Spleen (tissue), 11 donors: ENCODE measurements at regions not wholly inside any gene's neighbourhood (a gene's known extent, or its start where the extent isn't known, plus 50 kb on each side); places are given as distances from the start of the nearest gene placed in this dataset.
"Not testable (repeated sequence)": the region's sequence is repeated elsewhere in the genome, so short reads cannot be mapped to it uniquely, and the experiment has no call there.

Experiments
- DNase-seq: peaks from one replicate; pipeline ENCODE4 v3.0.0-alpha.2; 2020
- H3K27ac ChIP-seq, 8 donors: fragments of 200-600 bp; sonication (generic) in 7 of 8; 1 replicate in 4 of 8; 2 replicates in 4 of 8; pipeline versions ENCODE4 v1.5.0 to v1.8.0; 2016 to 2021; ENCODE audit warnings: inconsistent platforms in 4 of 8, mild to moderate bottlenecking in 4 of 8, moderate library complexity in 1 of 8
- H3K27me3 ChIP-seq, 7 donors: fragments of 200-600 bp; sonication (generic) in 6 of 7; replicated peaks in 1 of 7; 1 replicate in 4 of 7; 2 replicates in 3 of 7; pipeline versions ENCODE4 v1.5.0 to v1.8.0; 2016 to 2021; ENCODE audit warnings: inconsistent platforms in 3 of 7, mild to moderate bottlenecking in 1 of 7
- H3K36me3 ChIP-seq, 6 donors: fragments of 200-600 bp; sonication (generic) in 5 of 6; 1 replicate in 4 of 6; 2 replicates in 2 of 6; pipeline versions ENCODE4 v1.5.0 to v1.8.0; 2016 to 2021; ENCODE audit warnings: inconsistent platforms in 2 of 6
- H3K4me1 ChIP-seq, 6 donors: fragments of 200-600 bp; sonication (generic) in 5 of 6; 1 replicate in 3 of 6; 2 replicates in 3 of 6; pipeline versions ENCODE4 v1.5.0 to v1.8.0; 2016 to 2021; ENCODE audit warnings: inconsistent platforms in 3 of 6
- H3K4me3 ChIP-seq, 8 donors: fragments of 200-600 bp; sonication (generic) in 7 of 8; 1 replicate in 4 of 8; 2 replicates in 4 of 8; pipeline versions ENCODE4 v1.5.0 to v1.8.0; 2016 to 2021; ENCODE audit warnings: inconsistent platforms in 4 of 8, mild to moderate bottlenecking in 4 of 8, moderate library complexity in 2 of 8
- H3K9me3 ChIP-seq, 8 donors: fragments of 200-600 bp; sonication (generic) in 7 of 8; 1 replicate in 4 of 8; 2 replicates in 4 of 8; pipeline versions ENCODE4 v1.5.0 to v1.8.0; 2016 to 2021; ENCODE audit warnings: inconsistent platforms in 4 of 8
- POLR2A ChIP-seq, 3 donors: fragments of 450-650 bp; IDR thresholded peaks; one replicate each; pipeline ENCODE4 v1.5.1; 2017; ENCODE audit warnings: antibody characterized with exemption in 3 of 3, mild to moderate bottlenecking in 1 of 3
- POLR2AphosphoS5 ChIP-seq, 3 donors: sonication (generic); formaldehyde crosslinking; IDR thresholded peaks; one replicate each; pipeline ENCODE4 v1.5.1; 2017; ENCODE audit warnings: antibody characterized with exemption in 3 of 3
- WGBS, 5 donors: extraction: QIAGEN DNeasy Blood & Tissue Kit in 3 of 5; methylation state at CpG; one replicate each; pipeline versions ENCODE4 v1.1.5 to v1.1.7; 2013 to 2018; 5-methylcytosine and 5-hydroxymethylcytosine counted together
- intact Hi-C: fragments of 100-400 bp; cut with DNase I; formaldehyde crosslinking; loops from one replicate; pipeline ENCODE4 v1.15.0; 2023; ENCODE audit warnings: low total_unique reads
- TF ChIP-seq, protein P1 (sequence below), 11 experiments: fragments of 200-600 bp in 7 of 11; fragments of 450-650 bp in 4 of 11; sonication (generic) in 4 of 11; IDR thresholded peaks in 8 of 11; conservative IDR thresholded peaks in 3 of 11; 1 replicate in 7 of 11; 2 replicates in 4 of 11; pipeline versions ENCODE4 v1.4.0 to v1.8.0; 2016 to 2021; ENCODE audit warnings: antibody characterized with exemption in 11 of 11, inconsistent platforms in 4 of 11, mild to moderate bottlenecking in 1 of 11
- donor health status: healthy with polysubstance abuse.
- donor health status: DM: no; HTN: no; CAD: no; lungs with moderate emphysema.
- donor health status: DM: no; HTN: no; CAD: no.
- donor health status: Bipolar disorder and iron deficiency.
- donor health status: healthy.
- donor health status: DM: no; HTN: no; CAD: no.
- donor health status: DM: yes; HTN: yes; CAD: no.

- intact Hi-C loops = no loop called here
- no peaks in the 10 kb centered on the region for H3K27me3 ChIP-seq
- H3K9me3 ChIP-seq = no peaks in the 10 kb centered on the region
- no peaks in the 10 kb centered on the region for H3K36me3 ChIP-seq
- WGBS, 5 donors = 66 to 83% (median 77%) methylated on average over 2 of the region's 2 CpGs
- no peak for TF ChIP-seq POLR2A (IDR thresholded peaks at IDR 0.05)
- TF ChIP-seq POLR2AphosphoS5 (IDR thresholded peaks at IDR 0.05) = no peak
- TF ChIP-seq, protein P1, sequence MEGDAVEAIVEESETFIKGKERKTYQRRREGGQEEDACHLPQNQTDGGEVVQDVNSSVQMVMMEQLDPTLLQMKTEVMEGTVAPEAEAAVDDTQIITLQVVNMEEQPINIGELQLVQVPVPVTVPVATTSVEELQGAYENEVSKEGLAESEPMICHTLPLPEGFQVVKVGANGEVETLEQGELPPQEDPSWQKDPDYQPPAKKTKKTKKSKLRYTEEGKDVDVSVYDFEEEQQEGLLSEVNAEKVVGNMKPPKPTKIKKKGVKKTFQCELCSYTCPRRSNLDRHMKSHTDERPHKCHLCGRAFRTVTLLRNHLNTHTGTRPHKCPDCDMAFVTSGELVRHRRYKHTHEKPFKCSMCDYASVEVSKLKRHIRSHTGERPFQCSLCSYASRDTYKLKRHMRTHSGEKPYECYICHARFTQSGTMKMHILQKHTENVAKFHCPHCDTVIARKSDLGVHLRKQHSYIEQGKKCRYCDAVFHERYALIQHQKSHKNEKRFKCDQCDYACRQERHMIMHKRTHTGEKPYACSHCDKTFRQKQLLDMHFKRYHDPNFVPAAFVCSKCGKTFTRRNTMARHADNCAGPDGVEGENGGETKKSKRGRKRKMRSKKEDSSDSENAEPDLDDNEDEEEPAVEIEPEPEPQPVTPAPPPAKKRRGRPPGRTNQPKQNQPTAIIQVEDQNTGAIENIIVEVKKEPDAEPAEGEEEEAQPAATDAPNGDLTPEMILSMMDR (IDR thresholded peaks at IDR 0.05 in 8 of 11, conservative IDR thresholded peaks at IDR 0.05 in 3 of 11) = no peak
- no peak for DNase-seq
- no peaks in the 10 kb centered on the region for H3K4me1 ChIP-seq
- H3K27ac ChIP-seq = no peak overlapping the region
- H3K4me3 ChIP-seq = no peak overlapping the region
Measured at GRCh38 chrX:148080593-148080992, 99.5 kb downstream of the FMR1NB start.

DNA sequence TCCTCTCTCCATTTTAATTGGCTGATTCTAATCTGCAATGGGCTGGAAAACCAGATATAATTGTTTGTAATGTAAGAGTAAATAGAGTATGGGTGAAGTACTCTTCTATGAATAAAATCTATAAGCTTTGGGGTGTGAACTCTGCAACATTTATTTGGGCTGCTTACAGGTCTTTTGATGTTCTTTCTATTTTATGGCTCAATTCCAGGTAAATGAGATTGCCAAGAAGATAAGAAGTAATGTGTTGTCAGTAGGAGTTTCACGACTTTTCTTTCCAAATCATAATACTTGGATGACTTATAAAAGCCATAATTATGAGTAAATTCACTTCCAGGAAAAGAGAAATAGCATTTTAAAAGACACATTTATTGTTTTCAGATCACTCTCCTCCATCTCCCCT is 103.5 kb downstream of the FMR1NB start:
- H3K36me3 ChIP-seq = no peaks in the 10 kb centered on the region
- TF ChIP-seq POLR2AphosphoS5 (IDR thresholded peaks at IDR 0.05) (no peak), POLR2A (IDR thresholded peaks at IDR 0.05) (no peak)
- TF ChIP-seq, protein P1 (IDR thresholded peaks at IDR 0.05 in 8 of 11, conservative IDR thresholded peaks at IDR 0.05 in 3 of 11) = no peak
- no peak overlapping the region for H3K4me3 ChIP-seq
- H3K27me3 ChIP-seq = no peaks in the 10 kb centered on the region
- H3K27ac ChIP-seq = no peak overlapping the region
- no peaks in the 10 kb centered on the region for H3K4me1 ChIP-seq
- no peaks in the 10 kb centered on the region for H3K9me3 ChIP-seq
- DNase-seq = no peak
- intact Hi-C loops = no loop called here
- 20 to 59% (median 31%) methylated on average over 1 of the region's 1 CpG for WGBS, 5 donors

DNA sequence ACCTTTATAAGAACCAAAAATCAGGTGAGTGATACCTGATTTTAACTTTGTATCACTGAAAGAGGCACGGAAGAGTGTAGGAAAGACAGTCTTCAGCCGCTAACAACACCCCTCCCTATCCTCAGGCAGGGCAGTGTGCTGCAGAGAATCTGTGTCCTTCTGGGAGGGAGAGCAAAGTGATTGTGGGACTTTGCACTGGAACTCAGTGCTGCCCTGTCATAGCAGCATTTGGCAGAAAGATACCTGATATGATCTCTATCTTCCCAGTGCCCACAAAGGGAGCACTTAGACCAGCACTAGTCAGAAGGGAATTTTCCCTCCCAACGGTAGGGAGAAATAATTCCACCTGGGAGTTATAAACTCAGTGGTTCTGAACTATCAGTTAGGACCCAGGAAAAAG is 139.0 kb downstream of the FMR1NB start:
- TF ChIP-seq POLR2A (IDR thresholded peaks at IDR 0.05) = no peak
- TF ChIP-seq, protein P1 (IDR thresholded peaks at IDR 0.05 in 8 of 11, conservative IDR thresholded peaks at IDR 0.05 in 3 of 11) = no peak
- no peak for TF ChIP-seq POLR2AphosphoS5 (IDR thresholded peaks at IDR 0.05)
- Histone ChIP-seq H3K9me3 (peaks cover 0 to 9% (median 2%) of the 10 kb centered on the region in 8 donors), H3K4me1 (no peaks in the 10 kb centered on the region), H3K4me3 (no peak overlapping the region), H3K36me3 (no peaks in the 10 kb centered on the region), H3K27me3 (no peaks in the 10 kb centered on the region), H3K27ac (no peak overlapping the region)
- intact Hi-C loops = no loop called here
- WGBS, 5 donors = 63 to 89% (median 68%) methylated on average over 3 of the region's 3 CpGs
- DNase-seq = no peak

DNA sequence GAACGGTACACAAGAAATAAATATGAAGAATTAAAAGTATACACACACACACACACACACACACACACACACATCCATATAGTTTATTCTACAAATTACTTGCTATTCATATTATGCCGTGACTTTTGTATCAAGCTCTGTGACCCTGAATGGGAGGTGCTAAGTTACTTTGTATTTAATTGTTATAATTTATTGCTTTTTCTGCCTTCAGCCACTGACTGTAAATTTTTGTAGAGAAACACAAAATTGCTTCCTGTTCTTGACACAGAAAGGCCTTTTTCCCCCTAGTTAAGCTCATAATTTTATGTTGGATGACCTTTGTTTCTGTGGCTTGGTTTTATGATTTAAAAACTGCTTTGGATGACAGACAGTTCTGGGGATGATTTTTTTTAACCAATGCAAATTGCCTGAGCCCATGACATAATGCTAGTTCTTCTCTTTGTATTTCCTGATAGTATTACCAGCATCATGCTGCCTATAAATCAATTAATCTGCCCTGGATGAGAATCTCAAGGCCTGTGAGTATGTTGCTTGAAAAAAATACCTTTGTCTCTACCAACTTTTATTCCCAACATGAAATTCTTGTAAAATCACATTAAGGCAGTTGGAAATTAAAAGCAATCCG is 140.0 kb downstream of the FMR1NB start:
- intact Hi-C loops = no loop called here

DNA sequence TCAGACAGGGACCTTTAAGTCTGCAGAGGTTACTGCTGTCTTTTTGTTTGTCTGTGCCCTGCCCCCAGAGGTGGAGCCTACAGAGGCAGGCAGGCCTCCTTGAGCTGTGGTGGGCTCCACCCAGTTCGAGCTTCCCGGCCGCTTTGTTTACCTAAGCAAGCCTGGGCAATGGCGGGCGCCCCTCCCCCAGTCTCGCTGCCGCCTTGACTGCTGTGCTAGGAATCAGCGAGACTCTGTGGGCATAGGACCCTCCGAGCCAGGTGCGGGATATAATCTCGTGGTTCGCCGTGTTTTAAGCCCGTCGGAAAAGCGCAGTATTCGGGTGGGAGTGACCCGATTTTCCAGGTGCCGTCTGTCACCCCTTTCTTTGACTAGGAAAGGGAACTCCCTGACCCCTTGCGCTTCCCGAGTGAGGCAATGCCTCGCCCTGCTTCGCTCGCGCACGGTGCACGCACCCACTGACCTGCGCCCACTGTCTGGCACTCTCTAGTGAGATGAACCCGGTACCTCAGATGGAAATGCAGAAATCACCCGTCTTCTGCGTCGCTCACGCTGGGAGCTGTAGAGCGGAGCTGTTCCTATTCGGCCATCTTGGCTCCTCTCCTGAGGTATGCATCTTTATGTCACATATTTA is 147.9 kb downstream of the FMR1NB start:
- H3K9me3 ChIP-seq, H3K27ac ChIP-seq, H3K4me3 ChIP-seq, DNase-seq, intact Hi-C loops, H3K4me1 ChIP-seq, H3K36me3 ChIP-seq, H3K27me3 ChIP-seq: not testable (repeated sequence)
- 70 to 97% (median 86%) methylated on average over 13 to 35 of the region's 35 CpGs for WGBS, 5 donors

More for the DNA sequence above, 140.0 kb downstream of the FMR1NB start:
- Histone ChIP-seq H3K9me3 (peaks cover 0 to 9% (median 2%) of the 10 kb centered on the region in 8 donors), H3K27ac (no peak overlapping the region), H3K27me3 (no peaks in the 10 kb centered on the region), H3K36me3 (no peaks in the 10 kb centered on the region), H3K4me3 (no peak overlapping the region), H3K4me1 (no peaks in the 10 kb centered on the region)
- TF ChIP-seq, protein P1 (IDR thresholded peaks at IDR 0.05 in 8 of 11, conservative IDR thresholded peaks at IDR 0.05 in 3 of 11) = no peak
- TF ChIP-seq POLR2AphosphoS5 (IDR thresholded peaks at IDR 0.05) = no peak
- TF ChIP-seq POLR2A (IDR thresholded peaks at IDR 0.05) = no peak
- 51 to 65% (median 60%) methylated on average over 3 of the region's 3 CpGs for WGBS, 5 donors
- DNase-seq = no peak
